Small intestine (tissue), 7 donors: ENCODE measurements at regions not wholly inside any gene's neighbourhood (a gene's known extent, or its start where the extent isn't known, plus 50 kb on each side); places are given as distances from the start of the nearest gene placed in this dataset.
A peak's percentile ranks its signal among the peaks of the same experiment; 100 is the strongest.

Experiments
- DNase-seq, 2 donors: peaks; one replicate each; pipeline versions ENCODE4 v3.0.0 to v3.0.0-alpha.2; 2013
- FAIRE-seq: peaks from 2 replicates; lab custom pipeline; 2012; peaks lifted over from hg19 to GRCh38; lab: Jason Lieb, UNC
- H3K27ac ChIP-seq, 3 donors: one replicate each; pipeline ENCODE4 v1.5.1; 2013; ENCODE audit warnings: low read length in 2 of 3, mild to moderate bottlenecking in 2 of 3, control low read depth in 1 of 3, inconsistent platforms in 1 of 3, low read depth in 1 of 3, moderate library complexity in 1 of 3
- H3K27me3 ChIP-seq, 3 donors: one replicate each; pipeline ENCODE4 v1.6.1; 2013; ENCODE audit warnings: low read length in 3 of 3, inconsistent platforms in 1 of 3; ENCODE audit not compliant: control insufficient read depth in 3 of 3, insufficient read depth in 3 of 3
- H3K36me3 ChIP-seq, 3 donors: one replicate each; pipeline ENCODE4 v1.6.1; 2013; ENCODE audit warnings: low read length in 3 of 3, inconsistent platforms in 1 of 3, low read depth in 1 of 3, mild to moderate bottlenecking in 1 of 3, moderate library complexity in 1 of 3; ENCODE audit not compliant: control insufficient read depth in 3 of 3, insufficient read depth in 2 of 3
- H3K4me1 ChIP-seq, 3 donors: one replicate each; pipeline ENCODE4 v1.6.1; 2013; ENCODE audit warnings: low read length in 2 of 3, inconsistent platforms in 1 of 3, low read depth in 1 of 3, mild to moderate bottlenecking in 1 of 3, moderate library complexity in 1 of 3; ENCODE audit not compliant: control insufficient read depth in 3 of 3, insufficient read depth in 2 of 3
- H3K4me3 ChIP-seq, 3 donors: one replicate each; pipeline ENCODE4 v1.5.1; 2013; ENCODE audit warnings: low read length in 3 of 3, control low read depth in 1 of 3, inconsistent platforms in 1 of 3, low read depth in 1 of 3, mild to moderate bottlenecking in 1 of 3, moderate library complexity in 1 of 3
- H3K9me3 ChIP-seq, 2 donors: one replicate each; pipeline ENCODE4 v1.6.1; 2013; ENCODE audit warnings: low read depth in 1 of 2, low read length in 1 of 2; ENCODE audit not compliant: control insufficient read depth in 2 of 2, insufficient read depth in 1 of 2
- WGBS, 3 donors: extraction: QIAGEN DNeasy Blood & Tissue Kit; methylation state at CpG; one replicate each; pipeline ENCODE4 v1.1.7; 2013; 5-methylcytosine and 5-hydroxymethylcytosine counted together
- donor health status: healthy with polysubstance abuse.
- donor health status: control.
- donor health status: control.
- donor health status: Bipolar disorder and iron deficiency.
- donor health status: healthy.

GRCh38 chr10:33046792-33047191, 88.8 kb upstream of the ITGB1 start:
- Histone ChIP-seq H3K4me3 (no peak overlapping the region), H3K4me1 (peaks cover 0 to 19% (median 0%) of the 10 kb centered on the region in 3 donors), H3K36me3 (no peaks in the 10 kb centered on the region), H3K27me3 (no peaks in the 10 kb centered on the region), H3K9me3 (no peaks in the 10 kb centered on the region), H3K27ac (no peak overlapping the region)
- FAIRE-seq (no peak), DNase-seq (no peak)
- WGBS, 3 donors: 85 to 88% (median 87%) methylated on average over 4 of the region's 4 CpGs

- DNase-seq (peak in 1 of 2 donors; percentile 74), FAIRE-seq (no peak)
- H3K9me3 ChIP-seq: no peaks in the 10 kb centered on the region
- H3K27ac ChIP-seq: peak overlapping the region in 1 of 3 donors; percentile 79
- H3K36me3 ChIP-seq: no peaks in the 10 kb centered on the region
- H3K4me1 ChIP-seq: peaks cover 0 to 19% (median 0%) of the 10 kb centered on the region in 3 donors
- H3K4me3 ChIP-seq: no peak overlapping the region
- H3K27me3 ChIP-seq: no peaks in the 10 kb centered on the region
- WGBS, 3 donors: 22 to 65% (median 33%) methylated on average over 2 of the region's 2 CpGs
Measured at GRCh38 chr10:33045421-33045820, 87.4 kb upstream of the ITGB1 start.

- FAIRE-seq (no peak), DNase-seq (no peak)
- H3K4me3 ChIP-seq: no peak overlapping the region
- no peaks in the 10 kb centered on the region for H3K9me3 ChIP-seq
- no peak overlapping the region for H3K27ac ChIP-seq
- no peaks in the 10 kb centered on the region for H3K27me3 ChIP-seq
- no peaks in the 10 kb centered on the region for H3K36me3 ChIP-seq
- peaks cover 0 to 19% (median 0%) of the 10 kb centered on the region in 3 donors for H3K4me1 ChIP-seq
- WGBS, 3 donors: 92 to 96% (median 96%) methylated on average over 2 of the region's 2 CpGs
Measured at GRCh38 chr10:33042565-33042964, 84.5 kb upstream of the ITGB1 start.

GRCh38 chr10:33041783-33042437, 83.9 kb upstream of the ITGB1 start:
- H3K27me3 ChIP-seq: no peaks in the 10 kb centered on the region

GRCh38 chr10:33040436-33040835, 82.4 kb upstream of the ITGB1 start:
- no peaks in the 10 kb centered on the region for H3K27me3 ChIP-seq
- peaks cover 0 to 16% (median 0%) of the 10 kb centered on the region in 3 donors for H3K4me1 ChIP-seq
- no peak for FAIRE-seq
- no peak for DNase-seq
- peaks cover 0 to 6% of the 10 kb centered on the region in 2 donors for H3K9me3 ChIP-seq
- 74 to 84% (median 81%) methylated on average over 1 of the region's 1 CpG for WGBS, 3 donors
- H3K4me3 ChIP-seq: no peak overlapping the region
- no peak overlapping the region for H3K27ac ChIP-seq
- no peaks in the 10 kb centered on the region for H3K36me3 ChIP-seq

More at GRCh38 chr10:33041783-33042437, 83.9 kb upstream of the ITGB1 start:
- 36 to 59% (median 42%) methylated on average over 3 of the region's 3 CpGs for WGBS, 3 donors
- Histone ChIP-seq H3K27ac (no peak overlapping the region), H3K4me3 (no peak overlapping the region), H3K36me3 (no peaks in the 10 kb centered on the region), H3K4me1 (peaks cover 0 to 19% (median 0%) of the 10 kb centered on the region in 3 donors), H3K9me3 (peaks cover 0 to 6% of the 10 kb centered on the region in 2 donors)
- FAIRE-seq: no peak
- no peak for DNase-seq

- FAIRE-seq (no peak), DNase-seq (no peak)
- 85 to 97% (median 91%) methylated on average over 1 of the region's 1 CpG for WGBS, 3 donors
- H3K4me1 ChIP-seq: peaks cover 0 to 6% (median 0%) of the 10 kb centered on the region in 3 donors
- H3K27ac ChIP-seq: no peak overlapping the region
- no peak overlapping the region for H3K4me3 ChIP-seq
- H3K27me3 ChIP-seq: no peaks in the 10 kb centered on the region
- no peaks in the 10 kb centered on the region for H3K36me3 ChIP-seq
- H3K9me3 ChIP-seq: peaks cover 0 to 6% of the 10 kb centered on the region in 2 donors
Measured at GRCh38 chr10:33039181-33039580, 81.2 kb upstream of the ITGB1 start.

- DNase-seq (no peak), FAIRE-seq (no peak)
- no peaks in the 10 kb centered on the region for H3K36me3 ChIP-seq
- 87 to 91% (median 90%) methylated on average over 7 of the region's 7 CpGs for WGBS, 3 donors
- H3K4me3 ChIP-seq: no peak overlapping the region
- H3K27me3 ChIP-seq: no peaks in the 10 kb centered on the region
- H3K27ac ChIP-seq: no peak overlapping the region
- peaks cover 0 to 6% of the 10 kb centered on the region in 2 donors for H3K9me3 ChIP-seq
- peaks cover 0 to 1% (median 0%) of the 10 kb centered on the region in 3 donors for H3K4me1 ChIP-seq
Measured at GRCh38 chr10:33038672-33039071, 80.6 kb upstream of the ITGB1 start.

GRCh38 chr10:33037726-33038125, 79.7 kb upstream of the ITGB1 start:
- Histone ChIP-seq H3K27ac (no peak overlapping the region), H3K4me1 (no peaks in the 10 kb centered on the region), H3K36me3 (no peaks in the 10 kb centered on the region), H3K27me3 (no peaks in the 10 kb centered on the region), H3K9me3 (peaks cover 0 to 6% of the 10 kb centered on the region in 2 donors), H3K4me3 (no peak overlapping the region)
- FAIRE-seq (no peak), DNase-seq (no peak)
- 86 to 95% (median 89%) methylated on average over 8 of the region's 8 CpGs for WGBS, 3 donors
